HG02973 (cell line): ENCODE measurements at regions not wholly inside any gene's neighbourhood (a gene's known extent, or its start where the extent isn't known, plus 50 kb on each side); places are given as distances from the start of the nearest gene placed in this dataset.

Experiments
- ATAC-seq: cut with Tn5 transposase; IDR thresholded peaks from one replicate; pipeline ENCODE4 v1.9.1; 2021; ENCODE audit warnings: moderate library complexity; ENCODE audit not compliant: unreplicated experiment

DNA sequence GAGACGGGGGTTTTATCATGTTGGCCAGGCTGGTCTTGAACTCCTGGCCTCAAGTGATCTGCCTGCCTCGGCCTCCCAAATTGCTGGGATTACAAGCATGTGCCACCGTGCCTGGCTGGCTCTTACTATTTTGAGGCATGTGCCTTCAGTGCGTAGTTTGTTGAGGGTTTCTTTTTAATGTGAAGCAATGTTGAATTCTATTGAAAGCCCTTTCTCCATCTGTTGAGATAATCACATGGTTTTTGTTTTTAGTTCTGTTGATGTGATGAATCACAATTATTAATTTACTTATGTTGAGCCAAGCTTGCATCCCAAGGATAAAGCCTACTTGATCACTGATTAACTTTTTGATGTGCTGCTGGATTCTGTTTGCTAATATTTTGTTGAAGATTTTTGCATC lies 290.9 kb downstream of the KCNRG start:
- no peak for ATAC-seq

DNA sequence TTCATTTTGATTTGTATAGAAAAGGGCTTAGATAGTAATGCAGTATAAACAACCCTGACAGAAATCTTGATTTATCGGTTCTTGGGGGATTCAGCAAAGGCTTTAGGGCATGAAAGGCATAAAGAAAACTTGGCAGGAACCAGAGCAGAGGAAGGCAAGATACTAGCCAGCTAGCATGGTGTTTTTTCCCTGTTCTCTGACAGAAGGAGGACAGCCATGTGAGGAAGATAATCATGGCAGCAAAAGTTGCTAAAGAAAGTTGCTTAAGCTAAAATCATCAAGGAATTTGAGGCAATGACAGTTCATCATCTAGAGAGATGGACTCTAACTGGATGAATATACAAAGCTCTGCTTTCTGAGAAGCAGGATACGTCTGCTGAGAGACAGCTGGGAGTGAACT lies 294.1 kb downstream of the KCNRG start:
- ATAC-seq = no peak

DNA sequence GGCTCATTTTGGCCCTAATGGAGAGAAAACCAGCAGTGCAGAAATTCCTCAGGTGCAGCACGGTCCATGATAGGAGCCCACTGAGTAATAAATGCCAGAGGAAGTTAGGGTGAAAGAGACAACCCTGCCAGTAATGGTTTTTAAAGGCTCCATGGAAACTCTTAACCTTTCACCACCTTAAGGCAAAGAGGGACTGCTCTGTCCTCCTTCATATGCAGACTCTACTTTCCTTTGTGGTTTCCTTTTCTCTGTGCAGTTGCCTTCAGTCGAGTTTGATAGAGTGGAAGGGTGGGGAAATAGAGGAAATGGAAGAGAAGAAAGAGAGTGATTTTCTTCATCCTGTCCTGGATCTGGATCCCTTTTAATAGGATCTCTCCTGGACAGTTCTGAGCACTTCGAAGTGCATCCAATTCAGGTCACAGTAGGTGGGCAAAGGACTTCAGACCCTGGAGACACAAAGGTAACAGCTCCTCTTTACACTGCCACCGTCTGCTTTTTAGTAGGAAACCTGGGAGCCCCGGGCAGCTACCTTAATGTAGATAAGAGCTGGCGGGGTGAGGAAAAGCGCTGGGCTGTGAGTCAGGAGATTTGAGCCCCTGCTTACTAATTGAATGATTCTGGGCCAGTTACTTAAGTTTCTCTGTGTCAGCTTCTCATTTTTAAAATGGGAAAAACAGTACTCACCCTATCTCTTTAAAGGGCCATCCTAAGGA lies 294.8 kb downstream of the KCNRG start:
- no peak for ATAC-seq

DNA sequence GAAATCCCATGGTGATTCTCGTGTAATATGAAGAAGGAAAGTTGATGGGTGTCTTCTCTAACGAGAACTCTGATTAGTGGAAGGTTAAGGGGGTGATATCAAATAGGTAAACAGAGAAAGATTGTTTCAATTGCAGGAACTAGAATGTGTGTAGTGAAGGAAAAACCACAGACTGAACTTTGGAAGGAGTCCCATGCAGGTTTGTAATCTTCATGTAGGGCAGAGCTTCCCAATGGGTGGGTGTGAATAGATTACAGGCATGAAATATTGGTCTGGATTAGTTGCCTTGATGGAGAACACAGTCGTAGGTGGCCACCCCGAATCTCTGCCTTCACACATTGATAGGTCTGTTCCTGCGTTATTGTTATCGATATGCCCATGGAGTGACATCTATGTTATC lies 295.5 kb downstream of the KCNRG start:
- ATAC-seq = no peak

DNA sequence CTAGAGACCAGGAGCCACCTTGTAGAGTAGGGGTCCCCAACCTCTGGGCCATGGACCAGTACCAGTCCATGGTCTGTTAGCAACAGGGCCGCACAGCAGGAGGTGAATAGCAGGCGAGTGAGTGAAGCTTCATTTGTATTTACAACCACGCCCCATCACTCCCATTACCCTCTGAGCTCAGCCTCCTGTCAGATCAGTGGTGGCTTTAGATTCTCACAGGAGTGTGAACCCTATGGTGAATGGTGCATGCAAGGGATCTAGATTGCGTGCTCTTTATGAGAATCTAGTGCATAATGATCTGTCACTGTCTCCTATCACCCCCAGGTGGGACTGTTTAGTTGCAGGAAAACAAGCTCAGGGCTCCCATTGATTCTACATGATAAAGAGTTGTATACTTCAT lies 303.6 kb downstream of the KCNRG start:
- ATAC-seq = no peak

DNA sequence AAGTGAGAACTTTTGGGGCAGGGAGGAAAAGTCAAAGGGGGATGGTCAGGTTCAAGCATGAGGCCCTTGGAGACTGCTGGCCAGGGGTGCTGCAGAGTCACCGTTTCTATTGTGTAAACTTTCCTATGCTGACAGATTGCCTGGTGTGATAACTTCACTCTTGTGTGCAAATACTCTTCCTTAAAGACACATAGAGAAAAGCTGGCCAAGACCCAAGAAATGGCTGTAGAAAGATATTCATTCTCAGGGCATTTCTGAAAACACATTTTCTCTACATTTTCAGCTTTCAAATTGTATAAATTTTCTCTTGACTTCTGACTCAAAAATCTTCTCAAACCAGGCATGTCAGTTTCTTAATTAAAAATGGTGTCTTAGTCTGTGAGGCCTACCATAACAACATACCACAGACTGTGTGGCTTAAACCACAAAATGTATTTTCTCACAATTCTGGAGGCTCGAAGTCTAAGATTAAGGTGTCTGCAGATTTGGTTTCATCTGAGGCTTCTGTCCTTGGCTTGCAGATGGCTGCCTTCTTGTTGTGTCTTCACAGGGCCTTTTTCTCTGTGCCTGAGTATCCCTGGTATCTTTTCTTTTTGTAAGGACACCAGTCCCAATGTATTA lies 304.5 kb downstream of the KCNRG start:
- ATAC-seq = no peak

DNA sequence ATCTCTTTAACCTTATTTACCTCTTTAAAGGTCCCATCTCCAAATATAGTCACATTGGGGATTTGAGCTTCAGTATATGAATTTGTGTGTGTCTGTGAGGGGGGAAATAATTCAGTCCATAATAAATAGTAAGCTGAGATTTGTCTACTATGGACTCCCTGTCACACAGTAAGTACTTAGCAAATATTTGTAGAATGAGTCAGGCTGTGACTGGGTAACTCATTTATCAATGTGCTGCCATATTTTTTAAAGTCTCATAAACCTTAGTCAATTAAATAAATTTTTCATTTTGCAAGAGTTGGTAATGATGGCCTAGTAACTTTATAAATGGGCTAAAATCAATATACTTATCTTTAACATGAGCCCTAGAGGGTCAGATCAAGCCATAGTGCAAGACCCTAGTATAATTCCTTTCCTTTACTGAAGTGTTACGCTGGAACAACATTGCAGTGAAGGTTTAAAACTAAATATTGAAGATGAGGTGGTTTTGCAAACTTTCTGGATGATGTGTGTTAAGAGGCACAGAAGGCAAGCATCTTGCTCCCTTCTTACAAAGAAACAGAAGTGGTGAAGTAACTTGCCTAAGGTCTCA lies 305.1 kb downstream of the KCNRG start:
- no peak for ATAC-seq

DNA sequence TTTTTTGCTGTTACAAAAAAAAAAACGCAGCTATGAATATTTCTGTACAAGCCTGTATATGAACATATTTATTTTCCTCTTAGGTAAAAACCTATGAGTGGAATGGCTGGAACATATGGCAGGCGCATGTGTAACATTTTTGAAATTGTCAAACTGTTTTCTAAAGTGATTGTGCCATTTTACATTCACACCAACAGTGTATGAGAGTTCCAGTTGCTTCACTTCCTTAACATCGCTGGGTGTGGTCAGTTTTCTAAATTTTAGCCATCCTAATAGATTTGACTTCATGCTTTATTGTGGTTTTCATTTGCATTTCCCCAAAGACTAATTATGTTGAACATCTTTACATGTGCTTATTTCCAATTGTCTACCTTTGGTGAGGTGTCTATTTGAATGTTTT lies 306.8 kb downstream of the KCNRG start:
- ATAC-seq = no peak

DNA sequence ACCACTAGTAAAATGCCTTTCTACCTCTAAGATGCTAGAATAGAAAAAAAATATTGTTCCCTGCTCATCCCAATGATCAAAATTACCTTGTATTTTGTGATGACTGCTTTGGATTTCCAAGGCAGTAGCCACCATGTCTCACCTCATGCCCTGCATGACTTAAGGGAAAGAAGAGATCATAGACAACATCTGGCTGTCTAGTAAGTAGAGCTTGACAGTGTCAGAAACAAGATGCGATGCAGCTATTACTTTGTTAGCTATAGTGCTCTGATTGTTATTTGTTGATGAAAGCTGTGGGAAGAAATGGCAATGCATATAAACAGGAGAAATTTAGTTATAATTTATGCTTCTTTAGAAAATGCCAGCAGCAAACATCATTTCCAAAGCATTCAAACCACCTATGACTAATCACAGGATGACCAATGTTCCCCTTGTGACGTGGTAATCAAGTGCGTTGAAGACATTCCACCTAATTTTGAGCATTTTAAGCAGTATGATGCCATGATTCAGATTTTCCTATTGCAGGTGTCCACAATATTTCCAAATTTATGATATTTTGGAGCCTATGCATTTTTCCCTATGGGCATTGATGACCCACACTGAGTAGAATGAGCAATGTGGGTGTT lies 308.3 kb downstream of the KCNRG start:
- no peak for ATAC-seq

DNA sequence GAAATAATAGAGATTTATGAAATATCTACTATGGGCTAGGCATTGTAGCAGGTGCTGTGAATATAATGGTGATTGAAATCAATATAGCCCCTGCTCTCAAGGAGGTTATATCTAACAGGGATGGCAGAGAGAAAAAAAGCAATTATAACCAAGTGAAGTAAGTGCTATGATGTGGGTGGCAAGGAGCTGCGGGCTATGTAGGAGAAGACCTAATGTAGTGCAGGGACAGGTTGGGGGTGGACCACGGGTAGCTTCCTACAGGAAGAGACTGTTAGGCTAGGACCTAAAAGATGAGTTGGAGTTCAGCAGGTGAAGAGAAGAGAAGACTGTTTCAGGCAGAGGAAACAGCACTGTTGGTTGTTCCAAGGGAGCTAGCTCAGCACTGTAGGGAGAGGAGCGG lies 311.0 kb downstream of the KCNRG start:
- ATAC-seq = no peak

DNA sequence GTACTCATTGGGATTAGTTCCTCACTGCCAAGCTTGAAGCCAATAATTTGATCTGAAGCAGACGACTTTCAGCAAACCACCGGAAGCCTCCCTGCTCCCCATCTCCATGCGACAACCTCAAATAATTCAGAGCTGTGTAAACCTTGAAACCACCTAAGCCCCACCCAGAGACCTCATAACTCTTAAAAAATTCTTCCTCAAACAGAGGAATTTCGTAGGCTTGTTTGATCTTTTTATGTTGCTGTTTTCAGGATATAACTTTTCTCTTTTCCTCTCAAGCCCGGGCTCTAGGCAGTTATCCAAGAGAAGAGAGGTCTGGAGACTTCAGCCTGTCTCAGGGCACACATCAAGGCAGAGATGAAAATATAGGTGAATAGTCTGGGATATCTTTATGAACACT lies 311.6 kb downstream of the KCNRG start:
- ATAC-seq = no peak

DNA sequence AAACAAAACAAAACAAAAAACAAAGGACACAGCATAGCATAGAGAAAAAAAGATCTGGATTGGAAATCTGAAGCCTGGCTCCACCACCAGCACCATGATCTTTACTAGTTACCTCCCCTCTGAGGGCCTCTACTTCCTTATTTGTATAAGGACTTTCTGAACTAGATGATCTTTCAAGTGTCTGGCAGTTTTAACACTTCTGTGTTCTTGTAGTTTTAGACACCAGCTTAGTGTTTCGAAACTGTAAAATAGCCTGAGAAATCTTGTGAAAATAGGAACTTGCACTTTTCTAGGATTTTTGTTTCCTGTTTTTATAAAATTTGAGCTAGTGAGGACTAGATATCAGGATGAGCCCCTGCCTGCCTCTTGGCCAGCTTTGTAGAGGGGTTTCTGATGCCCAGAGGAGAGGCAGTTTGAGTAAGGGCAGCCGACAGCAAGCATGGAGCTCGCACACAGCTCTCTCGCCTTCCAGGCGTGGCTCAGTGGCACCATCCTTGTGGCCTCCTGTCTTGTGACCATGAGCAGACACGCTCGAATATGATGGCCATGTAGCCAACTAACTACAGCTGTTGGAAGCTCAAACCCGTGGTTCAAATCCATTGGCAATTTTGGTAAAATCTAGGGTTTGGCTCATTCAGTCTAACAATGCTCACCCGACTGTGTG lies 319.0 kb downstream of the KCNRG start:
- ATAC-seq = no peak

DNA sequence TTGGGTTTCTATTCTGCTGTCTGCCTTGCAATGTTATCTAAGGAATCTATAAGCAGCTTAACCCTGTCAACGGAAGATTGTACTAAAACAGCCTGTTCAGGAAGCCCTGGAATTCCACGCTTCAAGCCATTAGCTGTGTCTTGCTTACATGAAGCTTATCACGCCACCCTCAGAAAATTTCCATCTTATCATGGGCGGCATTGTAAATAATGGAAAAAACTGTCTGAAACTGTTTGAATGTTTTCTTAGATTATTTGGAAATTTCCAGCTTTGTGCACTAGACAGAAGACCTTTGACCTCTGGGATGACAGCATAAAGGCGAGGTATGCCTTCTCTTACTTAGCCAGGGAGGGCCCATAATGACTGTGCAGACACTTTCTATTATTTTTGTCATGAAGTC lies 319.7 kb downstream of the KCNRG start:
- no peak for ATAC-seq

DNA sequence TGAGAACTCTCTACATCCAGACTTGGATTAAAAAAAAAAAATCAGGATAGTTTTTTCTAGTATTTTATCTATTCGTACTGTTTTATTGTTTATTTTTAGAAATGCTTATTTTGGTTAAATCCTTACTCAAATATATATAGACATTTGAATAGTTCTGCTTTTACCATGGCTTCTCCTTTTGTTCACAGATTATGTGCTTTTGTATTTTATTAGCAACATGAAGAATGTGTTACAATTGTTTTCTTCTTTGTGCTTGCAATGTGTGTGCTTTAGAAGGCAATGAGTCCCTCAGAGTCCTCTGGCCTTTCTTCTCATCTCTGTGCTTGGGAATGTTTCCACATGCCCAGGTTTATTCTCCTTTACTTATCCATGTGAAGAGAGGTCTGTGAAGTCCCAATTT lies 324.0 kb downstream of the KCNRG start:
- ATAC-seq = no peak

DNA sequence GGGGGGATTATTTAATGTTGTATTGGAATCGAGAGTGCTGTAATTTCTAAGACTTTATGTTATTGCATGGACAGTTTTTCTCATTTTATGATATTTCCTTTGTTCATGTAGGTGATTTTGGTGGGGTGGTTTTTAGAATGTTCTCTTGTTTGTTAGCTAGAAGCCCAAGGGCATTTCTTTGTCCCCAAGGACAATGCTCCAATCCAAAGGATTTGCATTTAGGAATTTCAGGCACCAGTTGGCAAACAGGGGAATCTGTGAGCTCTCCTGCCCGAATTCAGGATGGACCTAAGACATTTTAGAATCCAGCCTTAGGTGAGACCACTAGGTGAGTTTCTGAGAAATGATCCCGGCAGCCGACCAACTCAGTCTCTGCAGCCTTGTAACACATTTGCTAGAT lies 324.9 kb downstream of the KCNRG start:
- ATAC-seq = no peak

DNA sequence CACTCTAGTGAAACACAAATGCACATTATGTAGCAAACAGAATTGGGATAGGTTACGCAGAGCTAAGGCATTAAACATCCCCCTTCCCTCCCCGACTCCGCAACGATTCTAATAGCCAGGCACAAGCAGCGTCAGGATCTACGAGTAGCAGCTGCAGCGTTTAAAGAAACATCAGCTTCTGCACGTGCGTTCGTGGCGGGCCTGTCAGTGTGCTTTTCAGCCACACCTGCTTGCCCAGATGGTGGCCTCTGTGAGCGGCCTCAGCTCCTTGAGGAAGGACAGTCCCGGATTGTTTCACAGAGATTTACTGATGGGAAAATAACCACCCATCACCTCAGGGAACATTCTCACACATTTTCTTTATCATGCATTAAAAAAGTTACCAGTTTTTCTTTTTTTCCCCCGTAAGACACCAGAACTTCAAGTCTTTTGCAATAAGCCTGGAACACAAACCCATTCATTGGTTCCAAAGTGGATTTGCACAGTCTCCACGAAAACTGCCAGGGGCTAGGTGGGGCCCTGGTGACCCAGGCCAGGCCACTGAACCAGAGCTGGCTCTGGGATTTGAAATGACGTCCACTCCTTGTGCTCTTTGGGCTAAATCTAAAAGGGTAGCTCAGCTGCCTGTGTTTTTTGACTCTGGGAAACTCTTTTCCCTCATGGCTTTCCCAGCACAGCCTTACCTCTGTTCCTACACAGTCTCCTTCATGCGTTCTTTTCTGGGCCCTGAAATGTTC lies 325.5 kb downstream of the KCNRG start:
- no peak for ATAC-seq

DNA sequence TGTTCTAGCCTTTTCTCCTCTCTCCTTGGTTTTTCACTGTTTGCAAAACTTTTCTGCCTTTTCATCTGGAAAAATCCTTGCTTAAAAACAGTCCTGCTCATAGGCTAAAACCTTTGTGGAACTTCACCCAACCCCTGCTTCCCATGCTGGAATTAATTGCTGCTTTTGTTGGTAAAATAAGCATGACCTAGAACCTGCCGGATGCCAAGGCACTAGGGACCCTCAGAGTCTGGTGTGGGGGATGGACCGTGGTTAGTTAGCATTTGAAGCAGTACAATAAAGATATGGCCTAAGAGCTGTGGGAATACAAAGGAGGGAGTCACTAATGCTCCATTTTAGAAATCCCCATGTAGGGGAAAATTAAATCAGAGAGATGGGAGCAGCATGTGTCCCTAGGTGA lies 326.3 kb downstream of the KCNRG start:
- no peak for ATAC-seq

DNA sequence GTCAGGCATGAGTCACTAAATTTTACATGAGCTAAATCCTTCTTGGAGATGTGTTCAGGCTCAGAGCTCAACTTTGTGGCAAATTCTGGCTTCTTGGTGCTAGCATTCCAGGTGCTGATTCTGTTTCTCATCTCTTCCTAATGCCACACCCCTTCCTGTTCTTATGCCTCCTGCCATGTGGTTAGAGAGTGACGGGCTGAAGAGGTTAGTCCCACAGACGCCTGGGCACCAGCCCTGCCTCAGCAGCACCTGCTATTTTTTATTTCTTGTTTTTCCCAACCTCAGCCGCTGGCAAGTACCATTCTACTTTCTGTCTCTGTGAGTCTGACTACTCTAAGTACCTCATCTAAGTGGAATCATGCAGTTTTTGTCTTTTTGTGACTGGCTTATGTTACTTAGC lies 329.5 kb downstream of the KCNRG start:
- no peak for ATAC-seq

DNA sequence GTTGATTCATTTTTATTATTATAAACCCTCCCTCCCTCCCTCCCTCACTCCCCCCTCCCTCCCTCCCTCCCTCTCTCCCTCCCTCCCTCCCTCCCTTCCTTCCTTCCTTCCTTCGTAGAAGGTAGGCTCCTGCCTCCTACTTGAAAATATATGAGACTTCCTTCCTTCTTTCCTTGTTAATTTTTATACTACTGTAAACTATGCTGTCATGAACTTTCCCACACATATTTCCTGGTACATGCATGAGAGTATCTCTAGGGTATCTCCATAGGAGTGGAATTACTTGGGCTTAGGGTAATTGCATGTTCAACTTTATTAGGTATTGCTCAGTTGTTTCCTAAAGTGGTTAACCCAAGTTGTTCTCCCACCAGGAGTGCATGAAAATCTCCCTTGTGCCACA lies 330.6 kb downstream of the KCNRG start:
- ATAC-seq = no peak

DNA sequence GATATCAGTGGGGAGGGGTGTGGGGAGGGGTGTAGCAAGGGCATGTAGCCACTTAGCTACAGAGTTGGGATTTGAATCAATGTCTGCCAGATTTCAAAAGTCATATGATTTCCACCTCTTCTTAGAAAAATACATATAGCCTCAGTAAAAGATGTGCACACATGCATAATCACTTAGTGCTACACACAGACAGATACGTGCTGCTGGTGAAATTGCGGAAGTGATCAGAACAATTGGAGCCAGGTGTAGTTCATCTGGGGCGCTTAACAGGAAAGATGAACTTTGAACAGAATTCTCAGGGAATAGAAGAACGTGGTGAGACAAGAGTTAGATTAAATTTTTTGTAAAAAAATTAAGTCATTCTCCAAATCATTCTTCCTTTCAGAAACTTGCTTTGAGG lies 333.1 kb downstream of the KCNRG start:
- ATAC-seq = no peak
